HFFc6 (cell line): ENCODE measurements at regions not wholly inside any gene's neighbourhood (a gene's known extent, or its start where the extent isn't known, plus 50 kb on each side); places are given as distances from the start of the nearest gene placed in this dataset.

Source experiments
- DNase-seq: peaks from one replicate; pipeline ENCODE4 v3.0.0-alpha.2; 2018
- H3K27ac Mint-ChIP-seq: 2 replicates; pipeline ENCODE4 v1.8.0; 2020; ENCODE audit warnings: mild to moderate bottlenecking, mixed read lengths
- H3K27me3 Mint-ChIP-seq: 2 replicates; pipeline ENCODE4 v1.8.0; 2021; ENCODE audit warnings: mild to moderate bottlenecking, moderate library complexity, mixed read lengths; ENCODE audit not compliant: insufficient read depth
- H3K36me3 Mint-ChIP-seq: 2 replicates; pipeline ENCODE4 v1.8.0; 2021; ENCODE audit warnings: low read depth, mixed read lengths
- H3K4me1 Mint-ChIP-seq: 2 replicates; pipeline ENCODE4 v1.8.0; 2020; ENCODE audit warnings: low read depth, mixed read lengths
- H3K4me3 Mint-ChIP-seq: 2 replicates; pipeline ENCODE4 v1.8.0; 2020; ENCODE audit warnings: mild to moderate bottlenecking, moderate library complexity, mixed read lengths
- H3K9me3 Mint-ChIP-seq: 2 replicates; pipeline ENCODE4 v1.8.0; 2020; ENCODE audit warnings: mild to moderate bottlenecking, mixed read lengths
- TF ChIP-seq, protein P1 (sequence below): fragments of 200-600 bp; sonication (generic); IDR thresholded peaks from 2 replicates; pipeline ENCODE4 v1.5.0; 2021; ENCODE audit warnings: antibody characterized with exemption, mild to moderate bottlenecking

DNA sequence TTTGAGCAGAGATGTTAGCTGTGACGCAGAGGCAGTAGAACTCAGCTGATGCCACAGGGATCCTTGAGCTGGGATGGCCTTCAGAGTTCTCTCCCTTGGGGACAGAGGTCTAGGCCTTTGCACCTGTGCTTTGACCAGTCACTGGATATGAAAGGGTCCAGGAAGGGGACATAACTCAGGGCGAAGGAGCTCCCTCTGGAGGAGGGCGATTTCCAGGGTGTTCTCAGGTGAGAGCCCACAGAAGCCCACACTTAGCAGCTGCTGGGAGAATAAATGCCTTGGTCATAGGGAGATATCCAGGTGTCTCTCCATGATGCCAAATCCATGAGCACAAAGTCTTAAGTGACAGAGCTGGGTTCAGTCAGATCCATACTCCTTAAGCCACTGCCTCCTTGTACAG lies 369.2 kb downstream of the NYAP2 start:
- no peak for DNase-seq
- no peaks in the 10 kb centered on the region for H3K4me1 Mint-ChIP-seq

DNA sequence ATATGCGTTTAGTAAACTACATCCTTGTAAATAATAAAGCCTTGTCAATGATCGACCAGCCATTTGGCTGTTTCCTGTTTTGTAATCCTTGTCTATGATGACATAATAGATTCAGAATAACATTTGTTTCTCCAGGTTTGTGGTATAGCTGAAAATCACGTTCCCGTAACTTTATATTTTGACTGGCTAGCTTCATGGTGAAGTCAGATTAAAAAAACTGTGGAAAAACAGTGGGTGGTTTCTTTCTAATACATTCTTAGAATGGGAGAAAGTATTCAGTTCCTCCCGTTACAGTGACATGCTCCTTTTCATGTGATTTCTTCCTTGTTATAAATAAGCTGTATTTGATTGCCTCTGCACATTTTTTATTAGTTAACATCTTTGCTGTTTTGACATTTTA lies 366.9 kb downstream of the NYAP2 start:
- Mint-ChIP-seq H3K27me3 (peaks cover 3% of the 10 kb centered on the region; the same call in 1 of the 2 replicates), H3K9me3 (no peaks in the 10 kb centered on the region), H3K36me3 (no peaks in the 10 kb centered on the region), H3K27ac (no peak overlapping the region), H3K4me1 (no peaks in the 10 kb centered on the region), H3K4me3 (no peak overlapping the region)
- DNase-seq = no peak
- TF ChIP-seq, protein P1, sequence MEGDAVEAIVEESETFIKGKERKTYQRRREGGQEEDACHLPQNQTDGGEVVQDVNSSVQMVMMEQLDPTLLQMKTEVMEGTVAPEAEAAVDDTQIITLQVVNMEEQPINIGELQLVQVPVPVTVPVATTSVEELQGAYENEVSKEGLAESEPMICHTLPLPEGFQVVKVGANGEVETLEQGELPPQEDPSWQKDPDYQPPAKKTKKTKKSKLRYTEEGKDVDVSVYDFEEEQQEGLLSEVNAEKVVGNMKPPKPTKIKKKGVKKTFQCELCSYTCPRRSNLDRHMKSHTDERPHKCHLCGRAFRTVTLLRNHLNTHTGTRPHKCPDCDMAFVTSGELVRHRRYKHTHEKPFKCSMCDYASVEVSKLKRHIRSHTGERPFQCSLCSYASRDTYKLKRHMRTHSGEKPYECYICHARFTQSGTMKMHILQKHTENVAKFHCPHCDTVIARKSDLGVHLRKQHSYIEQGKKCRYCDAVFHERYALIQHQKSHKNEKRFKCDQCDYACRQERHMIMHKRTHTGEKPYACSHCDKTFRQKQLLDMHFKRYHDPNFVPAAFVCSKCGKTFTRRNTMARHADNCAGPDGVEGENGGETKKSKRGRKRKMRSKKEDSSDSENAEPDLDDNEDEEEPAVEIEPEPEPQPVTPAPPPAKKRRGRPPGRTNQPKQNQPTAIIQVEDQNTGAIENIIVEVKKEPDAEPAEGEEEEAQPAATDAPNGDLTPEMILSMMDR = no peak

More for the DNA sequence above, 369.2 kb downstream of the NYAP2 start:
- H3K27ac Mint-ChIP-seq = no peak overlapping the region
- no peaks in the 10 kb centered on the region for H3K36me3 Mint-ChIP-seq
- TF ChIP-seq, protein P1 = no peak
- H3K4me3 Mint-ChIP-seq = no peak overlapping the region
- H3K9me3 Mint-ChIP-seq = no peaks in the 10 kb centered on the region
- H3K27me3 Mint-ChIP-seq = peaks cover 3% of the 10 kb centered on the region; the same call in 1 of the 2 replicates

DNA sequence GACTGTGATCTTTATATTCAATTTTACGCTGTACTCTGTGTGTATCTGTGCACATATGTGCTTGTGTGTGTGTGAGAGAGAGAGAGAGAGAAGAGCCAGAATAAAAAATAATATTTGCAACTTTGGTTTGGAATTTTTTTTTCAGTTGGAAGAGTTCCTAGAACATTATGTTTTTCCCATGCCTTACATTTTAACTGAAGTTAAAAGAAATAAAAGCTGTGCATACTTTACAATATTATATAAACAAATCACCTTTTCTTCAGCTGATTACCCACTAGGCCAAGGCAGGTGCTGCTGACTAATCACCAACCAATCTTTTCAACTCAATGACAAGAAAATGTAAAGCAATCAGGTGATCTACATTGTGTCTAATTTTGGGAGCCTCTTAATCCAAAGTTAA lies 366.3 kb downstream of the NYAP2 start:
- TF ChIP-seq, protein P1 = no peak
- H3K4me3 Mint-ChIP-seq = no peak overlapping the region
- no peak for DNase-seq
- no peak overlapping the region for H3K27ac Mint-ChIP-seq
- H3K27me3 Mint-ChIP-seq = peaks cover 2% of the 10 kb centered on the region; the same call in 1 of the 2 replicates
- H3K36me3 Mint-ChIP-seq = no peaks in the 10 kb centered on the region
- no peaks in the 10 kb centered on the region for H3K9me3 Mint-ChIP-seq
- no peaks in the 10 kb centered on the region for H3K4me1 Mint-ChIP-seq

DNA sequence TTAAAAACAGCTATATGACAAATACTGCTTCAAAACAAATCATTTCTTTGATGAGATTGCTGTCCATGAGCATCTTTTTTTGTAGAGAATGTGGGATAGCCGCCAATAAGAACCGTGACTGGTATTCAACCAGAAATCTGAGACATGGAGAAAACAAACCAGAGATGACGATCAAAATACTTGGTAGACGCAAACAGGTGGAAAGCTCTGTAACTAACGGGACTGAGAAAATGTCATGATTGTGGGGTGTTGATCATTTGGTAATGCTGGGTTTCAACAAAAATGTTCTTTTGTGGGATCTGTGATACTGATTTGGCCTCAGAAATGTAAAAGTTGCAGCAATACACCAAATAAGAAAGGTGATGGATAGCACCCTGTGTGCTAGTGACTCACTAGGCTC lies 364.8 kb downstream of the NYAP2 start:
- no peak overlapping the region for H3K4me3 Mint-ChIP-seq
- no peaks in the 10 kb centered on the region for H3K36me3 Mint-ChIP-seq
- TF ChIP-seq, protein P1 = no peak
- H3K4me1 Mint-ChIP-seq = no peaks in the 10 kb centered on the region
- no peak for DNase-seq
- no peaks in the 10 kb centered on the region for H3K9me3 Mint-ChIP-seq
- no peak overlapping the region for H3K27ac Mint-ChIP-seq
- no peaks in the 10 kb centered on the region for H3K27me3 Mint-ChIP-seq

DNA sequence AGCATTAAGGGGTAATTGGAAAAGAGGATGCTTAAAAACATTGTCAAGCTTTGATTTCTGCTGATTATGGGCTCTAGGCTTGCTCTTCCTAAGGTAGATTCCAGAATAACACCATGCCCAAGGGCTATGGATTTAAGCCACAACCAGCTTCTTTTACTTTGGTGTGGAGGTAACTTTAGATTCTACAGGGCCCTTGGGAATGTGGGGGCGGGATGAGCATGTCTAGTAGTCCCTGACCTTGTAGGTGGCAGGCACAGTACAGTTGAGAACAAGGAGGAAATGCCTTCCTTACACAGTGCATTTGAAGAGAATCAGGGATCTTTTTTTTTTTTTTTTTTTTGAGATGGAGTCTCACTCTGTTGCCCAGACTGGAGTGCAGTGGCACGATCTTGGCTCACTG lies 364.2 kb downstream of the NYAP2 start:
- Mint-ChIP-seq H3K36me3 (no peaks in the 10 kb centered on the region), H3K4me3 (no peak overlapping the region), H3K9me3 (no peaks in the 10 kb centered on the region), H3K4me1 (no peaks in the 10 kb centered on the region), H3K27ac (no peak overlapping the region), H3K27me3 (no peaks in the 10 kb centered on the region)
- TF ChIP-seq, protein P1 = no peak
- no peak for DNase-seq

DNA sequence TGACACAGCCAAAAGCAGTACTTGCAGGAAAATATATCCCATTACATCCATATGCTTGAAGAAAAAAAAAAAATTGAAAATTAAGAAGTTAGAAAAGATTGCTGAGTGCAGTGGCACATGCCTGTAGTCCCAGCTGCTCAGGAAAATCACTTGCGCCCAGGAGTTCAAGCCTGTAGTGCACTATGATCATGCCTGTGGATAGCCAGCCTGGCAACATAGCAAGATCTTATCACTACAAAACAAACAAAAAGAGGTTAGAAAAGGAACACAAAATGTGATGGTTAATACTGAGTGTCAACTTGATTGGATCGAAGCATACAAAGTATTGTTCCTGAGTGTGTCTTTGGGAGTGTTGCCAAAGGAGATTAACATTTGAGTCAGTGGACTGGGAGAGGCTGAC lies 361.9 kb downstream of the NYAP2 start:
- H3K4me1 Mint-ChIP-seq = no peaks in the 10 kb centered on the region
- no peak overlapping the region for H3K4me3 Mint-ChIP-seq
- no peaks in the 10 kb centered on the region for H3K27me3 Mint-ChIP-seq
- TF ChIP-seq, protein P1 = no peak
- no peak for DNase-seq
- H3K27ac Mint-ChIP-seq = no peak overlapping the region
- H3K9me3 Mint-ChIP-seq = no peaks in the 10 kb centered on the region
- H3K36me3 Mint-ChIP-seq = no peaks in the 10 kb centered on the region
